ENCODE measurements at regions not wholly inside any gene's neighbourhood (a gene's known extent, or its start where the extent isn't known, plus 50 kb on each side); places are given as distances from the start of the nearest gene placed in this dataset.
"Not testable (repeated sequence)": the region's sequence is repeated elsewhere in the genome, so short reads cannot be mapped to it uniquely, and the experiment has no call there.

DNA sequence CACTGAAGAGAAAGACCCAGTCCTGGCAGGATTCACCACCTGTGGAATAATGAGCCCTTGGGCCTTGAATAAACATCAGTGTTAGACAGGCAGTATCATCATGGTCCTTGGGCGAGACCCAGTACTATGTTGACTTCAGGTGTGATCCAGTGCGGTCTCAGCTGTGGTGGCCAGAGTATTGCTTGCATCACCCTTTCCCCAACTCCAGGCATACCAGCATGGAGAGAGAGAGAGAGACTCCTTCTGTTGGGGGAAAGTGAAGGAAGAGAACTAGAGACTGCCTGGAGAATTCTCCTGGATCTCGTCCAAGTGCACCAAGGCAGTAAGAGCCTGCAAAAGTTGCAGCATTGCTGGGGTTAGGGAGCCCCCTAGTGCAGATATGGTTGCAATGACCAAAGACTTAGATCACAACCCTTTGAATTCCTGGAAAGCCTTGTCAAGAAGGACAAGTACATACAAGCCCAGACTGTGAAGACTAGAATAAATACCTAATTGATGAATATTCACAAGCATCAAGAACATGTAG, 61.1 kb upstream of the VAMP7 start:
- no peak for DNase-seq (ENCODE audit: extremely low spot score, unreplicated experiment)
- H3K9me3 Mint-ChIP-seq, result peaks cover 4% of the 10 kb centered on the region
- TF ChIP-seq, protein P1, sequence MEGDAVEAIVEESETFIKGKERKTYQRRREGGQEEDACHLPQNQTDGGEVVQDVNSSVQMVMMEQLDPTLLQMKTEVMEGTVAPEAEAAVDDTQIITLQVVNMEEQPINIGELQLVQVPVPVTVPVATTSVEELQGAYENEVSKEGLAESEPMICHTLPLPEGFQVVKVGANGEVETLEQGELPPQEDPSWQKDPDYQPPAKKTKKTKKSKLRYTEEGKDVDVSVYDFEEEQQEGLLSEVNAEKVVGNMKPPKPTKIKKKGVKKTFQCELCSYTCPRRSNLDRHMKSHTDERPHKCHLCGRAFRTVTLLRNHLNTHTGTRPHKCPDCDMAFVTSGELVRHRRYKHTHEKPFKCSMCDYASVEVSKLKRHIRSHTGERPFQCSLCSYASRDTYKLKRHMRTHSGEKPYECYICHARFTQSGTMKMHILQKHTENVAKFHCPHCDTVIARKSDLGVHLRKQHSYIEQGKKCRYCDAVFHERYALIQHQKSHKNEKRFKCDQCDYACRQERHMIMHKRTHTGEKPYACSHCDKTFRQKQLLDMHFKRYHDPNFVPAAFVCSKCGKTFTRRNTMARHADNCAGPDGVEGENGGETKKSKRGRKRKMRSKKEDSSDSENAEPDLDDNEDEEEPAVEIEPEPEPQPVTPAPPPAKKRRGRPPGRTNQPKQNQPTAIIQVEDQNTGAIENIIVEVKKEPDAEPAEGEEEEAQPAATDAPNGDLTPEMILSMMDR (conservative IDR thresholded peaks at IDR 0.05), result peak; percentile 76

DNA sequence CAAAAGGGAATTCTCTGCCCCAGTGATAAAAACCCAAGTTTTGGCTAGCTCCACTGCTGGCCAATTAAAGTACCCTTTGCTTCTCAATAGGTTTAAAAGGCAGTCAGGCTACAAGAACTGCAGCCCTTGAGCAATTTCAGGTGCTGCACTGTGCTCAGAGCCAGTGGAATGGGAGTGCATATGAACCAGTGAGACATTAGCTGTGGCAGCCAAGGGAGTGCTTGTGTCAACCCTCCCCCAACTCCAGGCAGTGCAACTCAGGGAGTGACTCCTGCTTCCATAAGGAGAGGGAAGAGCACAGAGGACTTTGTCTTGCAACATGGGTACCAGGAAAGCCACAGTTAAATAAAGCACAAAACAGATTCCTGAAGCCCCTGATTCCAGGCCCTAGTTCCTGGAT, 61.6 kb upstream of the VAMP7 start:
- peaks cover 4% of the 10 kb centered on the region for H3K9me3 Mint-ChIP-seq
- no peaks in the 10 kb centered on the region for H3K36me3 Mint-ChIP-seq
- no peak overlapping the region for H3K27ac Mint-ChIP-seq
- H3K4me3 Mint-ChIP-seq, result no peak overlapping the region
- H3K27me3 Mint-ChIP-seq, result peaks cover 7% of the 10 kb centered on the region
- DNase-seq (ENCODE audit: extremely low spot score, unreplicated experiment), result no peak
- no peaks in the 10 kb centered on the region for H3K4me1 Mint-ChIP-seq (ENCODE audit: unreplicated experiment)
- TF ChIP-seq, protein P1 (conservative IDR thresholded peaks at IDR 0.05), result no peak

More for the DNA sequence above, 61.1 kb upstream of the VAMP7 start:
- Mint-ChIP-seq H3K27me3 (peaks cover 7% of the 10 kb centered on the region), H3K4me1 (ENCODE audit: unreplicated experiment) (no peaks in the 10 kb centered on the region), H3K27ac (peak overlapping the region; percentile 1), H3K4me3 (no peak overlapping the region), H3K36me3 (no peaks in the 10 kb centered on the region)

DNA sequence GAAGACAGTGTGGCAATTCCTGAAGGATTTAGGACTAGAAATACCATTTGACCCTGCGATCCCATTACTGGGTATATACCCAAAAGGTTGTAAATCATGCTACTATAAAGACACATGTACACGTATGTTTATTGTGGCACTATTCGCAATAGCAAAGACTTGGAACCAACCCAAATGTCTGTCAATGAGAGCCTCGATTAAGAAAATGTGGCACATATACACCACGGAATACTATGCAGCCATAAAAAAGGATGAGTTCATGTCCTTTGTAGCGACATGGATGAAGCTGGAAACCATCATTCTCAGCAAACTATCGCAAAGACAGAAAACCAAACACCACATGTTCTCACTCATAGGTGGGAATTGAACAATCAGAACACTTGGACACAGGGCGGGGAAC, 66.8 kb upstream of the VAMP7 start:
- not testable (repeated sequence) for H3K27ac Mint-ChIP-seq; H3K4me3 Mint-ChIP-seq; H3K9me3 Mint-ChIP-seq; DNase-seq (ENCODE audit: extremely low spot score, unreplicated experiment); H3K36me3 Mint-ChIP-seq; H3K4me1 Mint-ChIP-seq (ENCODE audit: unreplicated experiment); H3K27me3 Mint-ChIP-seq

DNA sequence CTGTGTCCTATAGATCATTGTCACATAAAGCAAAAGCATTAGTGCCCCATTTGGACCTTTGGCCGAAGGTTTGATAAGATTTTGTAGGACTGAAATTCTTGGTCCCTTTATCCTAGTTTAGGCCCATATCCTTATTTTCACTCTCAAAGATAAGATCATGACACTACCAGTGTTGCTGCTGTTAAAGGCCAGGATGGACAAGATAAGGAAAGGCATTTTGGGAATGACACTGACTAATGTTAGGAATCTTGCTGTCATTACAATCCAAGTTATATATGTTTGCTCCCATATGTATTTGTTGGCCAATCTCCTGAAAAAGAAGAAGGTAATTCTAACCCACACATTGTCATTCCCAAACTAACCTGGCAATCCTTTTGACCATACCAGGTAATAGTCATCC, 101.3 kb upstream of the VAMP7 start:
- no peaks in the 10 kb centered on the region for H3K4me1 Mint-ChIP-seq (ENCODE audit: unreplicated experiment)
- DNase-seq (ENCODE audit: extremely low spot score, unreplicated experiment), result no peak
- no peak overlapping the region for H3K27ac Mint-ChIP-seq
- no peak overlapping the region for H3K4me3 Mint-ChIP-seq
- H3K9me3 Mint-ChIP-seq, result no peaks in the 10 kb centered on the region
- no peaks in the 10 kb centered on the region for H3K36me3 Mint-ChIP-seq
- no peaks in the 10 kb centered on the region for H3K27me3 Mint-ChIP-seq
- TF ChIP-seq, protein P1 (conservative IDR thresholded peaks at IDR 0.05), result no peak

- Mint-ChIP-seq H3K27me3 (no peaks in the 10 kb centered on the region), H3K27ac (no peak overlapping the region), H3K9me3 (no peaks in the 10 kb centered on the region), H3K4me3 (no peak overlapping the region), H3K4me1 (ENCODE audit: unreplicated experiment) (no peaks in the 10 kb centered on the region), H3K36me3 (no peaks in the 10 kb centered on the region)
- no peak for DNase-seq (ENCODE audit: extremely low spot score, unreplicated experiment)
- TF ChIP-seq, protein P1 (conservative IDR thresholded peaks at IDR 0.05), result no peak
These were observed 102.1 kb upstream of the VAMP7 start for GRCh38 chrX:155778844-155779553.

GRCh38 chrX:155774387-155774786, 106.8 kb upstream of the VAMP7 start:
- no peak for DNase-seq (ENCODE audit: extremely low spot score, unreplicated experiment)

More at GRCh38 chrX:155774387-155774786, 106.8 kb upstream of the VAMP7 start:
- no peak overlapping the region for H3K4me3 Mint-ChIP-seq
- H3K9me3 Mint-ChIP-seq, result no peaks in the 10 kb centered on the region
- H3K27ac Mint-ChIP-seq, result no peak overlapping the region
- TF ChIP-seq, protein P1 (conservative IDR thresholded peaks at IDR 0.05), result no peak
- no peaks in the 10 kb centered on the region for H3K4me1 Mint-ChIP-seq (ENCODE audit: unreplicated experiment)
- no peaks in the 10 kb centered on the region for H3K36me3 Mint-ChIP-seq
- no peaks in the 10 kb centered on the region for H3K27me3 Mint-ChIP-seq

Data from type B pancreatic cell (in vitro differentiated cells).